RWPE2 (cell line): ENCODE measurements at regions not wholly inside any gene's neighbourhood (a gene's known extent, or its start where the extent isn't known, plus 50 kb on each side); places are given as distances from the start of the nearest gene placed in this dataset.

Source experiments
- ATAC-seq: fragments of 200-7000 bp; cut with Tn5 transposase; 3 replicates; pipeline ENCODE4 v1.9.1; 2021; ENCODE audit warnings: low read depth
- DNase-seq: peaks from one replicate; pipeline ENCODE4 v3.0.0-alpha.2; 2020; ENCODE audit warnings: low spot score
- H3K27ac ChIP-seq: fragments of 450-650 bp; 2 replicates; pipeline ENCODE4 v1.5.1; 2017; ENCODE audit warnings: mild to moderate bottlenecking; ENCODE audit not compliant: poor library complexity, severe bottlenecking
- H3K27me3 ChIP-seq: fragments of 250-450 bp; sonication (Bioruptor Pico); 2 replicates; pipeline ENCODE4 v1.5.1; 2021; ENCODE audit warnings: mild to moderate bottlenecking, moderate library complexity; ENCODE audit not compliant: insufficient read depth, poor library complexity, severe bottlenecking
- H3K36me3 ChIP-seq: fragments of 250-450 bp; sonication (Bioruptor Pico); 2 replicates; pipeline ENCODE4 v1.5.1; 2020; ENCODE audit warnings: low read depth, mild to moderate bottlenecking, moderate library complexity
- H3K4me1 ChIP-seq: fragments of 250-450 bp; sonication (Bioruptor Pico); 2 replicates; pipeline ENCODE4 v1.5.1; 2021; ENCODE audit warnings: mild to moderate bottlenecking, moderate library complexity; ENCODE audit not compliant: insufficient read depth, poor library complexity, severe bottlenecking
- H3K4me3 ChIP-seq: fragments of 250-450 bp; sonication (Bioruptor Pico); 2 replicates; pipeline ENCODE4 v1.5.1; 2021; ENCODE audit warnings: mild to moderate bottlenecking, moderate library complexity; ENCODE audit not compliant: severe bottlenecking
- H3K9me3 ChIP-seq: fragments of 250-450 bp; sonication (Bioruptor Pico); 2 replicates; pipeline ENCODE4 v1.5.1; 2021; ENCODE audit warnings: mild to moderate bottlenecking, moderate library complexity; ENCODE audit not compliant: severe bottlenecking
- TF ChIP-seq, protein P1 (sequence below): fragments of 450-650 bp; IDR thresholded peaks from one replicate; pipeline ENCODE4 v1.5.1; 2017; ENCODE audit warnings: mild to moderate bottlenecking, moderate library complexity; ENCODE audit not compliant: poor library complexity, severe bottlenecking

- no peak overlapping the region for H3K27ac ChIP-seq
- H3K4me1 ChIP-seq = no peaks in the 10 kb centered on the region
- H3K4me3 ChIP-seq = no peak overlapping the region
- no peaks in the 10 kb centered on the region for H3K36me3 ChIP-seq
- no peaks in the 10 kb centered on the region for H3K9me3 ChIP-seq
- H3K27me3 ChIP-seq = no peaks in the 10 kb centered on the region
- TF ChIP-seq, protein P1, sequence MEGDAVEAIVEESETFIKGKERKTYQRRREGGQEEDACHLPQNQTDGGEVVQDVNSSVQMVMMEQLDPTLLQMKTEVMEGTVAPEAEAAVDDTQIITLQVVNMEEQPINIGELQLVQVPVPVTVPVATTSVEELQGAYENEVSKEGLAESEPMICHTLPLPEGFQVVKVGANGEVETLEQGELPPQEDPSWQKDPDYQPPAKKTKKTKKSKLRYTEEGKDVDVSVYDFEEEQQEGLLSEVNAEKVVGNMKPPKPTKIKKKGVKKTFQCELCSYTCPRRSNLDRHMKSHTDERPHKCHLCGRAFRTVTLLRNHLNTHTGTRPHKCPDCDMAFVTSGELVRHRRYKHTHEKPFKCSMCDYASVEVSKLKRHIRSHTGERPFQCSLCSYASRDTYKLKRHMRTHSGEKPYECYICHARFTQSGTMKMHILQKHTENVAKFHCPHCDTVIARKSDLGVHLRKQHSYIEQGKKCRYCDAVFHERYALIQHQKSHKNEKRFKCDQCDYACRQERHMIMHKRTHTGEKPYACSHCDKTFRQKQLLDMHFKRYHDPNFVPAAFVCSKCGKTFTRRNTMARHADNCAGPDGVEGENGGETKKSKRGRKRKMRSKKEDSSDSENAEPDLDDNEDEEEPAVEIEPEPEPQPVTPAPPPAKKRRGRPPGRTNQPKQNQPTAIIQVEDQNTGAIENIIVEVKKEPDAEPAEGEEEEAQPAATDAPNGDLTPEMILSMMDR = no peak
- no peak for DNase-seq
- ATAC-seq = no peak
Observed at GRCh38 chr9:31823365-31823764, 561.1 kb upstream of the ACO1 start.

GRCh38 chr9:31824860-31825259, 559.6 kb upstream of the ACO1 start:
- Histone ChIP-seq H3K9me3 (no peaks in the 10 kb centered on the region), H3K27me3 (no peaks in the 10 kb centered on the region), H3K27ac (no peak overlapping the region), H3K4me1 (no peaks in the 10 kb centered on the region), H3K4me3 (no peak overlapping the region), H3K36me3 (no peaks in the 10 kb centered on the region)
- ATAC-seq (no peak), DNase-seq (no peak)
- TF ChIP-seq, protein P1 = no peak

GRCh38 chr9:31837211-31837610, 547.2 kb upstream of the ACO1 start:
- H3K36me3 ChIP-seq = no peaks in the 10 kb centered on the region
- no peak for ATAC-seq
- DNase-seq = no peak
- TF ChIP-seq, protein P1 = no peak
- no peaks in the 10 kb centered on the region for H3K4me1 ChIP-seq
- no peak overlapping the region for H3K27ac ChIP-seq
- no peak overlapping the region for H3K4me3 ChIP-seq
- no peaks in the 10 kb centered on the region for H3K9me3 ChIP-seq
- peaks cover 3% of the 10 kb centered on the region for H3K27me3 ChIP-seq

- H3K27me3 ChIP-seq = peaks cover 3% of the 10 kb centered on the region
- H3K27ac ChIP-seq = no peak overlapping the region
- ATAC-seq (no peak), DNase-seq (no peak)
- H3K36me3 ChIP-seq = no peaks in the 10 kb centered on the region
- no peaks in the 10 kb centered on the region for H3K4me1 ChIP-seq
- no peak overlapping the region for H3K4me3 ChIP-seq
- no peaks in the 10 kb centered on the region for H3K9me3 ChIP-seq
- TF ChIP-seq, protein P1 = peak; percentile 28
Observed at GRCh38 chr9:31839273-31839672, 545.2 kb upstream of the ACO1 start.

- DNase-seq = no peak
- TF ChIP-seq, protein P1 = no peak
Observed at GRCh38 chr9:31840702-31841101, 543.7 kb upstream of the ACO1 start.

More at GRCh38 chr9:31840702-31841101, 543.7 kb upstream of the ACO1 start:
- Histone ChIP-seq H3K4me1 (no peaks in the 10 kb centered on the region), H3K27ac (no peak overlapping the region), H3K27me3 (peaks cover 3% of the 10 kb centered on the region), H3K9me3 (no peaks in the 10 kb centered on the region), H3K36me3 (no peaks in the 10 kb centered on the region), H3K4me3 (no peak overlapping the region)
- no peak for ATAC-seq
